ENCODE measurements at regions not wholly inside any gene's neighbourhood (a gene's known extent, or its start where the extent isn't known, plus 50 kb on each side); places are given as distances from the start of the nearest gene placed in this dataset.

- TF ChIP-seq, protein P1, sequence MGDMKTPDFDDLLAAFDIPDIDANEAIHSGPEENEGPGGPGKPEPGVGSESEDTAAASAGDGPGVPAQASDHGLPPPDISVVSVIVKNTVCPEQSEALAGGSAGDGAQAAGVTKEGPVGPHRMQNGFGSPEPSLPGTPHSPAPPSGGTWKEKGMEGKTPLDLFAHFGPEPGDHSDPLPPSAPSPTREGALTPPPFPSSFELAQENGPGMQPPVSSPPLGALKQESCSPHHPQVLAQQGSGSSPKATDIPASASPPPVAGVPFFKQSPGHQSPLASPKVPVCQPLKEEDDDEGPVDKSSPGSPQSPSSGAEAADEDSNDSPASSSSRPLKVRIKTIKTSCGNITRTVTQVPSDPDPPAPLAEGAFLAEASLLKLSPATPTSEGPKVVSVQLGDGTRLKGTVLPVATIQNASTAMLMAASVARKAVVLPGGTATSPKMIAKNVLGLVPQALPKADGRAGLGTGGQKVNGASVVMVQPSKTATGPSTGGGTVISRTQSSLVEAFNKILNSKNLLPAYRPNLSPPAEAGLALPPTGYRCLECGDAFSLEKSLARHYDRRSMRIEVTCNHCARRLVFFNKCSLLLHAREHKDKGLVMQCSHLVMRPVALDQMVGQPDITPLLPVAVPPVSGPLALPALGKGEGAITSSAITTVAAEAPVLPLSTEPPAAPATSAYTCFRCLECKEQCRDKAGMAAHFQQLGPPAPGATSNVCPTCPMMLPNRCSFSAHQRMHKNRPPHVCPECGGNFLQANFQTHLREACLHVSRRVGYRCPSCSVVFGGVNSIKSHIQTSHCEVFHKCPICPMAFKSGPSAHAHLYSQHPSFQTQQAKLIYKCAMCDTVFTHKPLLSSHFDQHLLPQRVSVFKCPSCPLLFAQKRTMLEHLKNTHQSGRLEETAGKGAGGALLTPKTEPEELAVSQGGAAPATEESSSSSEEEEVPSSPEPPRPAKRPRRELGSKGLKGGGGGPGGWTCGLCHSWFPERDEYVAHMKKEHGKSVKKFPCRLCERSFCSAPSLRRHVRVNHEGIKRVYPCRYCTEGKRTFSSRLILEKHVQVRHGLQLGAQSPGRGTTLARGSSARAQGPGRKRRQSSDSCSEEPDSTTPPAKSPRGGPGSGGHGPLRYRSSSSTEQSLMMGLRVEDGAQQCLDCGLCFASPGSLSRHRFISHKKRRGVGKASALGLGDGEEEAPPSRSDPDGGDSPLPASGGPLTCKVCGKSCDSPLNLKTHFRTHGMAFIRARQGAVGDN (IDR thresholded peaks at IDR 0.05), result peak; percentile 91
- peak; percentile 77; the same call in 1 of the 2 replicates for TF ChIP-seq MTA3 (IDR thresholded peaks at IDR 0.05; ENCODE audit: borderline replicate concordance, low read length)
- peak; percentile 72; the same call in 1 of the 2 replicates for TF ChIP-seq YY1 (IDR thresholded peaks at IDR 0.05; ENCODE audit: low read depth, low read length)
- peak; percentile 47; the same call in 1 of the 2 replicates for TF ChIP-seq IRF4 (IDR thresholded peaks at IDR 0.05; ENCODE audit: low read depth, low read length)
- TF ChIP-seq, protein P2, sequence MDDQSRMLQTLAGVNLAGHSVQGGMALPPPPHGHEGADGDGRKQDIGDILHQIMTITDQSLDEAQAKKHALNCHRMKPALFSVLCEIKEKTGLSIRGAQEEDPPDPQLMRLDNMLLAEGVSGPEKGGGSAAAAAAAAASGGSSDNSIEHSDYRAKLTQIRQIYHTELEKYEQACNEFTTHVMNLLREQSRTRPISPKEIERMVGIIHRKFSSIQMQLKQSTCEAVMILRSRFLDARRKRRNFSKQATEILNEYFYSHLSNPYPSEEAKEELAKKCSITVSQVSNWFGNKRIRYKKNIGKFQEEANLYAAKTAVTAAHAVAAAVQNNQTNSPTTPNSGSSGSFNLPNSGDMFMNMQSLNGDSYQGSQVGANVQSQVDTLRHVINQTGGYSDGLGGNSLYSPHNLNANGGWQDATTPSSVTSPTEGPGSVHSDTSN (IDR thresholded peaks at IDR 0.05; ENCODE audit: insufficient replicate concordance, low read depth, low read length), result no peak
- no peak for TF ChIP-seq ZSCAN29 (IDR thresholded peaks at IDR 0.05)
- TF ChIP-seq IKZF2 (IDR thresholded peaks at IDR 0.05), result peak; percentile 57 to 72; a peak in 3 of 4 replicates
- TF ChIP-seq BCLAF1 (IDR thresholded peaks at IDR 0.05), result no peak
- no peak for TF ChIP-seq RFX5 (IDR thresholded peaks at IDR 0.05; ENCODE audit: low read depth, low read length)
- TF ChIP-seq MLLT1 (IDR thresholded peaks at IDR 0.05), result no peak
- TF ChIP-seq CBFB (IDR thresholded peaks at IDR 0.05; ENCODE audit: low read depth), result peak; percentile 69; the same call in 1 of the 2 replicates
- peak; percentile 96 for TF ChIP-seq CUX1 (IDR thresholded peaks at IDR 0.05; ENCODE audit: insufficient replicate concordance, low read depth, low read length)
- peak; percentile 63; the same call in 1 of the 2 replicates for TF ChIP-seq PAX5 (IDR thresholded peaks at IDR 0.05; ENCODE audit: borderline replicate concordance, low read depth, low read length)
- TF ChIP-seq CHD4 (IDR thresholded peaks at IDR 0.05), result no peak
- TF ChIP-seq NFXL1 (IDR thresholded peaks at IDR 0.05; ENCODE audit: borderline replicate concordance), result no peak
- no peak for TF ChIP-seq SREBF1 (IDR thresholded peaks at IDR 0.05; ENCODE audit: low read length)
Measured at GRCh38 chr12:9361879-9362326, 153.7 kb upstream of the PZP start (continued).
